HK-2 (cell line): ENCODE measurements at regions not wholly inside any gene's neighbourhood (a gene's known extent, or its start where the extent isn't known, plus 50 kb on each side); places are given as distances from the start of the nearest gene placed in this dataset.

Experiments used
- DNase-seq: peaks from one replicate; pipeline ENCODE4 v3.0.0-alpha.2; 2018; ENCODE audit not compliant: unreplicated experiment

- DNase-seq, result no peak
These were observed 169.9 kb downstream of the BRINP2 start for GRCh38 chr1:177340601-177341067.

- DNase-seq, result no peak
These were observed 167.6 kb downstream of the BRINP2 start for GRCh38 chr1:177338376-177338775.

- DNase-seq, result no peak
These were observed 164.1 kb downstream of the BRINP2 start for GRCh38 chr1:177334903-177335302.

DNA sequence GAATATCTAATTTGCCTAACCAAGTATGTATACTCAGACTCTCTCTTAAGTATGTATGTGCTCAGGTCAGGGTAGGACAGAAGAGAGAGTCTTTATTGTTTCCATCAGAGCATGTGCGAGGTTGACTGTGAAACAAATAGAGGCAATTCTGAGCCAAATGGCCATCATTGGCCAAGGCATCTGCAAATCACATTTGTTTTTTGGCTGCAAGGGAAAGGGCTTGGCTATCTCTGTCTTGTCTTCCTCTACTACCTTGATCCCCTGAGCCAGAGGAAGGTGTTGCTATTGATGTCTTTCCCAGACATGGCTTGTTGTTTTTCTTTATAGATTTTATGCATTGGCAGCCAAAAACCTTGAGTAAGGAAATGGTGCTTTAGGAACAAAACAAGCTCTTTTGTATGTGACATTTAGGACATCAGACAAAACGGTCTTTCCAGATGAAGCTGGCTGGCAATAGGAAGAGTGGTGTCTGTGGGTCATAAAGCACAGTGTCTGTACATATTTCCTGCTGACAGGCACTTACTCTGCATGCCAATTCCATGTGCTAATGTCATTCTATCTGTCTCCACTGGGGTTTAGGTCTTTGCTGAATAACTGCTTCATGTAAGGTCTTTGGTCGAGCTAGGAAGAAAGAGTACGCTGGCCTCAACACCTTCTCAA is 163.3 kb downstream of the BRINP2 start:
- DNase-seq, result no peak
